GM23248 (cell line): ENCODE measurements at regions not wholly inside any gene's neighbourhood (a gene's known extent, or its start where the extent isn't known, plus 50 kb on each side); places are given as distances from the start of the nearest gene placed in this dataset.

Experiments
- DNase-seq: peaks from one replicate; pipeline ENCODE4 v3.0.0-alpha.2; 2015
- H2AFZ ChIP-seq: fragments of 200-600 bp; sonication (generic); 2 replicates; pipeline ENCODE4 v1.6.1; 2016; ENCODE audit warnings: antibody characterized with exemption
- H3F3A ChIP-seq: fragments of 200-600 bp; sonication (generic); 2 replicates; pipeline ENCODE4 v1.6.1; 2016; ENCODE audit warnings: mild to moderate bottlenecking, antibody characterized with exemption, mixed run types; ENCODE audit not compliant: insufficient read depth
- H3K27ac ChIP-seq: fragments of 200-600 bp; sonication (generic); 2 replicates; pipeline ENCODE4 v1.5.1; 2016; ENCODE audit warnings: mild to moderate bottlenecking
- H3K27me3 ChIP-seq: fragments of 200-600 bp; sonication (generic); replicated peaks from 2 replicates; pipeline ENCODE4 v1.6.1; 2016; ENCODE audit warnings: mild to moderate bottlenecking; ENCODE audit not compliant: insufficient read depth
- H3K36me3 ChIP-seq: fragments of 200-600 bp; sonication (generic); 2 replicates; pipeline ENCODE4 v1.6.1; 2016; ENCODE audit warnings: low read depth, mild to moderate bottlenecking
- H3K4me1 ChIP-seq: fragments of 200-600 bp; sonication (generic); 2 replicates; pipeline ENCODE4 v1.6.1; 2016; ENCODE audit warnings: mild to moderate bottlenecking; ENCODE audit not compliant: insufficient read depth
- H3K4me2 ChIP-seq: fragments of 200-600 bp; sonication (generic); one replicate; pipeline ENCODE4 v1.6.1; 2016; ENCODE audit warnings: mild to moderate bottlenecking; ENCODE audit not compliant: unreplicated experiment
- H3K4me3 ChIP-seq: fragments of 200-600 bp; sonication (generic); 2 replicates; pipeline ENCODE4 v1.5.1; 2016; ENCODE audit warnings: mild to moderate bottlenecking
- H3K79me2 ChIP-seq: fragments of 200-600 bp; sonication (generic); 2 replicates; pipeline ENCODE4 v1.6.1; 2016; ENCODE audit warnings: mild to moderate bottlenecking; ENCODE audit not compliant: insufficient read depth
- H3K9ac ChIP-seq: fragments of 200-600 bp; sonication (generic); 2 replicates; pipeline ENCODE4 v1.6.1; 2016; ENCODE audit warnings: mild to moderate bottlenecking
- H3K9me2 ChIP-seq: fragments of 200-600 bp; sonication (generic); 2 replicates; pipeline ENCODE4 v1.6.1; 2016; ENCODE audit warnings: mixed run types, mild to moderate bottlenecking, moderate library complexity; ENCODE audit not compliant: insufficient read depth
- H3K9me3 ChIP-seq: fragments of 200-600 bp; sonication (generic); one replicate; pipeline ENCODE4 v1.6.1; 2017; ENCODE audit warnings: low read depth
- H4K20me1 ChIP-seq: fragments of 200-600 bp; sonication (generic); 2 replicates; pipeline ENCODE4 v1.6.0; 2016; ENCODE audit not compliant: insufficient read depth
- EZH2 ChIP-seq: fragments of 200-600 bp; sonication (generic); IDR thresholded peaks from 2 replicates; pipeline ENCODE4 v1.6.1; 2018; ENCODE audit warnings: antibody characterized with exemption, mild to moderate bottlenecking; ENCODE audit not compliant: insufficient read depth, poor library complexity, severe bottlenecking
- EZH2phosphoT487 ChIP-seq: fragments of 200-600 bp; sonication (generic); IDR thresholded peaks from 2 replicates; pipeline ENCODE4 v1.6.1; 2018; ENCODE audit warnings: antibody characterized with exemption, moderate library complexity, mild to moderate bottlenecking, low read depth; ENCODE audit not compliant: insufficient read depth
- WGBS, 2 experiments: methylation state at CpG; one replicate each; pipeline ENCODE4 v1.1.6; 2015 to 2017; ENCODE audit warnings: low lambda C conversion rate in 2 of 2, low coverage in 1 of 2; ENCODE audit errors: missing lambda C conversion rate in 2 of 2; 5-methylcytosine and 5-hydroxymethylcytosine counted together
- in situ Hi-C: fragments of 300-500 bp; cut with MboI; formaldehyde crosslinking; loops from 2 replicates; pipeline ENCODE4 v1.15.0; 2020

DNA sequence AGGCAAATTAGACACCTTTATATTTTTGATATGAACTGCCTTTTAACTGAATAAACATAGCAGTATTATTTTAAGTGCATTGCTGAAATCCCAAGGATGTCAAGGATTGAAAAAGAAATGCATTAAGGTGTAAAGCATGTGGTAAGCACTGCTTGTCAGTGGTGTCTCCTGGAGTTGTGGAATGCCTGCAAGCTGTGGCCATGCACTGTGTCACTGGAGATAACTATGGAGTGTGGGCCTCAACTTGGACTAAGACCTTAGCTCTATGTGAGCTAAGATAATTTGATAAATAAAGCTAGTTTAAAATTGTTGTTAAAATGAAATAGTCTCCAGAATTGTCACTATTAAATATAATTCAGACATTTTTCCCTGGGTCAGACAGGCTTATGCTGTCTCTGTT lies 156.6 kb upstream of the OPRM1 start:
- no peaks in the 10 kb centered on the region for H3F3A ChIP-seq
- H3K36me3 ChIP-seq, result no peaks in the 10 kb centered on the region
- H3K9me2 ChIP-seq, result no peaks in the 10 kb centered on the region
- no peak overlapping the region for H2AFZ ChIP-seq
- no peaks in the 10 kb centered on the region for H3K27me3 ChIP-seq
- H3K4me1 ChIP-seq, result no peaks in the 10 kb centered on the region
- no peak for TF ChIP-seq EZH2phosphoT487
- TF ChIP-seq EZH2, result no peak
- H4K20me1 ChIP-seq, result no peaks in the 10 kb centered on the region
- H3K9ac ChIP-seq, result no peak overlapping the region
- H3K9me3 ChIP-seq, result no peaks in the 10 kb centered on the region
- H3K79me2 ChIP-seq, result no peaks in the 10 kb centered on the region
- H3K27ac ChIP-seq, result no peak overlapping the region
- H3K4me3 ChIP-seq, result no peak overlapping the region
- in situ Hi-C loops, result no loop called here
- no peak for DNase-seq
- H3K4me2 ChIP-seq, result no peak overlapping the region

DNA sequence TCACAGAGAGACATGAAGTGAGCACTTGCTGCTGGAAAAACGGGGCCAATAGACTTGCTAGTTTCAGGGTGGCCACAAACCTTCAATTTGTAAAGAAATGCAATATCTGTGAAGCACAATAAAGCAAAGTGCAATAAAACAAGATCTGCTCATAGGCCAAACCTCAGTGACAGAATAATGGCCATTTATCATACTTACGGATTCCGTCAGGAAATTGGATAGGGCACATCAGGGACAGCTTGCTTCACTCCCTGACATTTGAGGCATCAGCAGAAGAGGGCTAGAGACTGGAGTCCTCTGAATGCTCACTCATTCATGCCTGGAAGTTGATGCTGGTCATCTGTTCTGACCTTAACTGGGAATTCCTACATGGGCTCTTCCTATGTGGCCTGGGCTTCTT lies 165.5 kb upstream of the OPRM1 start:
- no peak overlapping the region for H3K4me3 ChIP-seq
- H3K36me3 ChIP-seq, result no peaks in the 10 kb centered on the region
- WGBS, 2 experiments, result 30 to 31% methylated on average over 3 of the region's 3 CpGs
- H3K9ac ChIP-seq, result no peak overlapping the region
- H3K27me3 ChIP-seq, result no peaks in the 10 kb centered on the region
- in situ Hi-C loops, result no loop called here
- no peak for TF ChIP-seq EZH2phosphoT487
- TF ChIP-seq EZH2, result no peak
- H3K9me2 ChIP-seq, result no peaks in the 10 kb centered on the region
- no peak for DNase-seq
- no peak overlapping the region for H3K27ac ChIP-seq
- H3K4me2 ChIP-seq, result no peak overlapping the region
- H3K79me2 ChIP-seq, result no peaks in the 10 kb centered on the region
- no peaks in the 10 kb centered on the region for H4K20me1 ChIP-seq
- H2AFZ ChIP-seq, result no peak overlapping the region
- no peaks in the 10 kb centered on the region for H3K4me1 ChIP-seq
- H3F3A ChIP-seq, result no peaks in the 10 kb centered on the region
- no peaks in the 10 kb centered on the region for H3K9me3 ChIP-seq

DNA sequence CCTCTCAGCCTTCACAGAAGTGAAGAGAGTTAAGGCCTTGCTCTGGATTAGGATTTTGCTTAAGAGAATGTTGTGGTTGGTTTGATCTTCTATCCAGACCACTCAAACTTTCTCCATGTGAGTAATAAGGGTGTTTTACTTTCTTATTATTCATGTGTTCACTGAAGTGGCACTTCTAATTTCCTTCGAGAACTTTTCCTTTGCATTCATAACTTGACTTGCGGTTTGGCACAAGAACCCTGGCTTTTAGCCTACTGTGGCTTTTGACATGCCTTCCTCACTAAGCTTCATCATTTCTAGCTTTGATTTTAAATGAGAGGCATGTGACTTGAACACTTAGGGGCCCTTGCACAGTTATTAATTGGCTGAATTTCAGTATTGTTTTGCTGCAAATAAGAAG lies 166.1 kb upstream of the OPRM1 start:
- H3K36me3 ChIP-seq, result no peaks in the 10 kb centered on the region
- TF ChIP-seq EZH2phosphoT487 (no peak), EZH2 (no peak)
- no peak overlapping the region for H3K4me3 ChIP-seq
- H3F3A ChIP-seq, result no peaks in the 10 kb centered on the region
- H3K9ac ChIP-seq, result no peak overlapping the region
- H3K9me3 ChIP-seq, result no peaks in the 10 kb centered on the region
- H3K9me2 ChIP-seq, result no peaks in the 10 kb centered on the region
- no peaks in the 10 kb centered on the region for H4K20me1 ChIP-seq
- H3K27me3 ChIP-seq, result no peaks in the 10 kb centered on the region
- in situ Hi-C loops, result no loop called here
- H3K27ac ChIP-seq, result no peak overlapping the region
- no peaks in the 10 kb centered on the region for H3K4me1 ChIP-seq
- DNase-seq, result no peak
- WGBS, 2 experiments, result 3 to 5% methylated on average over 2 of the region's 2 CpGs
- no peak overlapping the region for H2AFZ ChIP-seq
- H3K4me2 ChIP-seq, result no peak overlapping the region
- H3K79me2 ChIP-seq, result no peaks in the 10 kb centered on the region

DNA sequence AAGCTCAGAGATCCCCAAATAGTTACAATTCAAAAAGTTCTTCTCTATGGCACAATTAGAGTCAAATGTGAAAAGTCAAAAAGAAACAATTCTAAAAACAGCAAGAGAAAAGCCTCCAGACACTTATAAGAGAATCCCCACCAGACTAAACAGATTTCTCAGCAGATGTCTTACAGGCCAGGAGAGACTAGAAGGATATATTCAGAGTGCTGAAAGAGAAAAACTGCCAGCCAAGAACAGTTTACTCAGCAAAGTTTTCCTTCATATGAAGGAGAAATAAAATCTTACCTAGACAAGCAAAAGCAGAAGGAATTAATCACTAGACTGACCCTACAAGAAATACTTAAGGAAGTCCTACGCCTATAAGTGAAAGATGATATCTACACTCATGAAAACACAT lies 176.1 kb upstream of the OPRM1 start:
- Histone ChIP-seq H3K4me3 (no peak overlapping the region), H3K27me3 (no peaks in the 10 kb centered on the region), H3K4me1 (no peaks in the 10 kb centered on the region), H3F3A (no peaks in the 10 kb centered on the region), H2AFZ (no peak overlapping the region), H3K4me2 (no peak overlapping the region), H3K9me3 (no peaks in the 10 kb centered on the region), H3K9ac (no peak overlapping the region), H3K9me2 (no peaks in the 10 kb centered on the region), H3K79me2 (no peaks in the 10 kb centered on the region), H3K36me3 (no peaks in the 10 kb centered on the region), H4K20me1 (no peaks in the 10 kb centered on the region), H3K27ac (no peak overlapping the region)
- 48 to 56% methylated on average over 1 of the region's 1 CpG for WGBS, 2 experiments
- TF ChIP-seq EZH2phosphoT487, result no peak
- no peak for TF ChIP-seq EZH2
- in situ Hi-C loops, result no loop called here
- DNase-seq, result no peak

DNA sequence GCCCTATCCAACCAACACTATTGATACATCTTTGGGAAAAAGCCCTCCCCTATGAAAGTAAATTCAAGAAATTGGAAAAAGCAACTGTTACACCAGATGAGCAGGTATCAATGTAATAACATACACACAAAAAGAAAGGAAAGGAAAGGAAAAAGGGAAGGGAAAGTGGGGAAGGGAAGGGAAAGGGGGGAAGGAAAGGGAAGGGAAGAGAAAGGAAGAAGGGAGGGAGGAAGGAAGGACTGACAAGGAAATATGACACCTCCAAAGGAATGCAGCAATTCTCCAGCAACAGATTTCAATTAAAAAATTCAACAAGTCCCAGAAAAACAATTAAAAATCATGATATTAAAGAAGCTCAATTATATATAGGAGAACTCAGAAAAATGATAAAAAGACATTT lies 176.9 kb upstream of the OPRM1 start:
- Histone ChIP-seq H3K27ac (no peak overlapping the region), H3K79me2 (no peaks in the 10 kb centered on the region), H3K9me2 (no peaks in the 10 kb centered on the region), H2AFZ (no peak overlapping the region), H3K27me3 (no peaks in the 10 kb centered on the region), H3K4me1 (no peaks in the 10 kb centered on the region), H3K4me2 (no peak overlapping the region), H4K20me1 (no peaks in the 10 kb centered on the region), H3F3A (no peaks in the 10 kb centered on the region), H3K4me3 (no peak overlapping the region), H3K9ac (no peak overlapping the region), H3K36me3 (no peaks in the 10 kb centered on the region), H3K9me3 (no peaks in the 10 kb centered on the region)
- TF ChIP-seq EZH2phosphoT487, result no peak
- TF ChIP-seq EZH2, result no peak
- in situ Hi-C loops, result no loop called here
- no peak for DNase-seq
